ENCODE measurements at regions not wholly inside any gene's neighbourhood (a gene's known extent, or its start where the extent isn't known, plus 50 kb on each side); places are given as distances from the start of the nearest gene placed in this dataset.

GRCh38 chr2:22248851-22249250, 1125.1 kb downstream of the TDRD15 start:
- H3K4me3 ChIP-seq (ENCODE audit: low read depth, low read length) = no peak overlapping the region
- TF ChIP-seq, protein P1, sequence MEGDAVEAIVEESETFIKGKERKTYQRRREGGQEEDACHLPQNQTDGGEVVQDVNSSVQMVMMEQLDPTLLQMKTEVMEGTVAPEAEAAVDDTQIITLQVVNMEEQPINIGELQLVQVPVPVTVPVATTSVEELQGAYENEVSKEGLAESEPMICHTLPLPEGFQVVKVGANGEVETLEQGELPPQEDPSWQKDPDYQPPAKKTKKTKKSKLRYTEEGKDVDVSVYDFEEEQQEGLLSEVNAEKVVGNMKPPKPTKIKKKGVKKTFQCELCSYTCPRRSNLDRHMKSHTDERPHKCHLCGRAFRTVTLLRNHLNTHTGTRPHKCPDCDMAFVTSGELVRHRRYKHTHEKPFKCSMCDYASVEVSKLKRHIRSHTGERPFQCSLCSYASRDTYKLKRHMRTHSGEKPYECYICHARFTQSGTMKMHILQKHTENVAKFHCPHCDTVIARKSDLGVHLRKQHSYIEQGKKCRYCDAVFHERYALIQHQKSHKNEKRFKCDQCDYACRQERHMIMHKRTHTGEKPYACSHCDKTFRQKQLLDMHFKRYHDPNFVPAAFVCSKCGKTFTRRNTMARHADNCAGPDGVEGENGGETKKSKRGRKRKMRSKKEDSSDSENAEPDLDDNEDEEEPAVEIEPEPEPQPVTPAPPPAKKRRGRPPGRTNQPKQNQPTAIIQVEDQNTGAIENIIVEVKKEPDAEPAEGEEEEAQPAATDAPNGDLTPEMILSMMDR (IDR thresholded peaks at IDR 0.05; ENCODE audit: control insufficient read depth, extremely low read depth, insufficient read depth) = no peak

GRCh38 chr2:22253171-22253570, 1129.4 kb downstream of the TDRD15 start:
- H3K4me3 ChIP-seq (ENCODE audit: low read depth, low read length) = no peak overlapping the region
- TF ChIP-seq, protein P1 (IDR thresholded peaks at IDR 0.05; ENCODE audit: control insufficient read depth, extremely low read depth, insufficient read depth) = no peak
- DNase-seq (ENCODE audit: low read depth) = no peak

More at GRCh38 chr2:22248851-22249250, 1125.1 kb downstream of the TDRD15 start:
- no peak for DNase-seq (ENCODE audit: low read depth)

DNA sequence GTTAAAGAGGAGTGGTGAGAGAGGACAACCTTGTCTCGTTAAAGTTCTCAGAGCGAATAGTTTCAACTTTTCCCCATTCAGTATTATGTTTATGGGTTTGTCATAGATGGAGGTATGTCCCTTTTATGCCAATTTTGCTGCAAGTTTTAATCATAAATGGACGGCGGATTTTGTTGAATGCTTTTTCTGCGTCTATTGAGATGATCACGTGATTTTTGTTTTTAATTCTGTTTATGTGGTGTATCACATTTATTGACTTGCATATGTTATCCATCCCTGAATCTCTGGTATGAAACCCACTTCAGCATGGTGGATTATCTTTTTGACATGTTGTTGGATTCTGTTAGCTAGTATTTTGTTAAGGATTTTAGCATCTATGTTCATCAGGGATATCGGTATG, 1123.8 kb upstream of the KLHL29 start:
- TF ChIP-seq, protein P1 (IDR thresholded peaks at IDR 0.05; ENCODE audit: control insufficient read depth, extremely low read depth, insufficient read depth) = no peak
- DNase-seq (ENCODE audit: low read depth) = no peak
- no peak overlapping the region for H3K4me3 ChIP-seq (ENCODE audit: low read depth, low read length)

DNA sequence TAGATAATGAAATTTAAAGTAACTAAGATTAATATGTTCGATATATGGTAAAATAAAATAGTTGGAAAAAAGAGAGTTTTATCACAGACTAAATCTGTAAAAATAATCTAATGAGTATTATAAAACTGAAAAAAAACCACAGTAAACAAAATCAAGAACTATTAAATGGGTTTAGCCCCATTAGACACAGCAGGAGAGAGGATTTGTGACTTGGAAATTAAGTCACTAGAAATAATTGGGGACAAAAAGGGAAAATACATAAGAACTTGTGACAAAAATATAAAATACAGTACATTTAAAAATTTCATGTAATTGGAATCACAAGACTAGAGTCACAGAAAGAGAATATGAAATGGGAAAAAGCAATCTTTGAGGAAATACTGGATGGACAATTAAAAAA, 1114.6 kb upstream of the KLHL29 start:
- no peak for DNase-seq (ENCODE audit: low read depth)
- TF ChIP-seq, protein P1 (IDR thresholded peaks at IDR 0.05; ENCODE audit: control insufficient read depth, extremely low read depth, insufficient read depth) = no peak
- H3K4me3 ChIP-seq (ENCODE audit: low read depth, low read length) = no peak overlapping the region

GRCh38 chr2:22273853-22274252, 1111.1 kb upstream of the KLHL29 start:
- H3K4me3 ChIP-seq (ENCODE audit: low read depth, low read length) = no peak overlapping the region
- TF ChIP-seq, protein P1 (IDR thresholded peaks at IDR 0.05; ENCODE audit: control insufficient read depth, extremely low read depth, insufficient read depth) = no peak
- no peak for DNase-seq (ENCODE audit: low read depth)

- H3K4me3 ChIP-seq (ENCODE audit: low read depth, low read length) = no peak overlapping the region
- no peak for DNase-seq (ENCODE audit: low read depth)
- TF ChIP-seq, protein P1 (IDR thresholded peaks at IDR 0.05; ENCODE audit: control insufficient read depth, extremely low read depth, insufficient read depth) = no peak
Observed at GRCh38 chr2:22274661-22275060, 1110.3 kb upstream of the KLHL29 start.

GRCh38 chr2:22276696-22277095, 1108.3 kb upstream of the KLHL29 start:
- no peak for DNase-seq (ENCODE audit: low read depth)
- TF ChIP-seq, protein P1 (IDR thresholded peaks at IDR 0.05; ENCODE audit: control insufficient read depth, extremely low read depth, insufficient read depth) = no peak
- no peak overlapping the region for H3K4me3 ChIP-seq (ENCODE audit: low read depth, low read length)

Measured in LNCaP clone FGC (cell line).